GM12891 (cell line): ENCODE measurements at regions not wholly inside any gene's neighbourhood (a gene's known extent, or its start where the extent isn't known, plus 50 kb on each side); places are given as distances from the start of the nearest gene placed in this dataset.
"Not testable (repeated sequence)": the region's sequence is repeated elsewhere in the genome, so short reads cannot be mapped to it uniquely, and the experiment has no call there.

Experiments used
- DNase-seq: peaks from one replicate; pipeline ENCODE4 v3.0.0; 2011; ENCODE audit warnings: low spot score; ENCODE audit not compliant: insufficient read length
- FAIRE-seq: peaks from 2 replicates; lab custom pipeline; 2011; peaks lifted over from hg19 to GRCh38; lab: Jason Lieb, UNC
- PAX5 ChIP-seq: IDR thresholded peaks from 2 replicates; pipeline ENCODE4 v1.6.1; 2011; ENCODE audit warnings: low read length, moderate library complexity, mild to moderate bottlenecking; ENCODE audit not compliant: insufficient read depth, severe bottlenecking
- POLR2A ChIP-seq: IDR thresholded peaks from 2 replicates; pipeline ENCODE4 v1.6.1; 2011; ENCODE audit warnings: low read depth, low read length, control low read depth
- POLR2AphosphoS5 ChIP-seq: IDR thresholded peaks from 2 replicates; pipeline ENCODE4 v1.6.1; 2011; ENCODE audit warnings: low read depth, low read length, control low read depth
- POU2F2 ChIP-seq: IDR thresholded peaks from 2 replicates; pipeline ENCODE4 v1.6.1; 2011; ENCODE audit warnings: low read depth, mild to moderate bottlenecking, control low read depth, low read length, moderate library complexity
- SPI1 ChIP-seq: IDR thresholded peaks from 2 replicates; pipeline ENCODE4 v1.6.1; 2011; ENCODE audit warnings: low read depth, low read length, control low read depth
- TAF1 ChIP-seq: IDR thresholded peaks from 2 replicates; pipeline ENCODE4 v1.6.1; 2011; ENCODE audit warnings: low read depth, low read length, control low read depth

DNA sequence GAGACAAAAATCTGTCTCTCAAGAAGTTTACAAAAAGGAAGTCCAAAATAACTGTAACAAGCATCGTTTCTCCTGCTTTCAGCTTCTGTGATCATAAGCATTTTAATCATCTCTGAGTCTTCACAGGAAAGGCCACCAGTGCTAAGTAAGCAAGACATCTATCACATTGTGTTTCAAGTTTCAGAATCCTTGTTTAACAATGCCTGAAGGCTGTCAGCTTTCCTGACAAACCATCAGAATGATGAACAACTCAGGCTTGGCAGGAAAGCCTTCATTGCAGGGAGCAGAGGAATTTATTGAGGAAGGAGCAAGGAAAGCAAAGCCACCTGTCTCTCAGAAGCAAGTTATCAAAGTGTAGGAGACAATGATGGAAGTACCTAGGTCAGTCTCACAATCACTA lies 143.5 kb upstream of the DAPK1 start:
- TF ChIP-seq POLR2A = no peak
- no peak for TF ChIP-seq POU2F2
- TF ChIP-seq TAF1 = no peak
- no peak for TF ChIP-seq PAX5
- no peak for TF ChIP-seq POLR2AphosphoS5
- no peak for TF ChIP-seq SPI1
- FAIRE-seq = no peak

DNA sequence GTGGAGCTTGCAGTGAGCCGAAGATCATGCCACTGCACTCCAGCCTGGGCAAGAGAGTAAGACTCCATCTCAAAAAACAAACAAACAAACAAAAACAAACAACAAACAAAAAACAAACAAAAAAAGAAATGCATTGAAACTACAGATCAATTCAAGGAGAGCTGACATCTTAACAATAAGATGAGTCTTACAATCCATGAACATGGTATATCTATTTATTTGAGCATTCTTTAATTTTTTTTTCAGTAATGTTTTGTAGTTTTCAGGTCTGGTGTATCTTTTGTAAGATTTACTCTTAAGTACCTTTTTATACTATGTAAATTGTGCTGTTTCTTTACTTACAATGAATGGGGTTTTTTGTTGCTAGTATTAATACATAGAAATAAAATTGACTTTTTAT lies 140.1 kb upstream of the DAPK1 start:
- FAIRE-seq (no peak), DNase-seq (no peak)
- TF ChIP-seq POLR2AphosphoS5 (no peak), POU2F2 (no peak), PAX5 (no peak), TAF1 (no peak), SPI1 (no peak), POLR2A (no peak)

More for the DNA sequence above, 143.5 kb upstream of the DAPK1 start:
- DNase-seq = no peak

DNA sequence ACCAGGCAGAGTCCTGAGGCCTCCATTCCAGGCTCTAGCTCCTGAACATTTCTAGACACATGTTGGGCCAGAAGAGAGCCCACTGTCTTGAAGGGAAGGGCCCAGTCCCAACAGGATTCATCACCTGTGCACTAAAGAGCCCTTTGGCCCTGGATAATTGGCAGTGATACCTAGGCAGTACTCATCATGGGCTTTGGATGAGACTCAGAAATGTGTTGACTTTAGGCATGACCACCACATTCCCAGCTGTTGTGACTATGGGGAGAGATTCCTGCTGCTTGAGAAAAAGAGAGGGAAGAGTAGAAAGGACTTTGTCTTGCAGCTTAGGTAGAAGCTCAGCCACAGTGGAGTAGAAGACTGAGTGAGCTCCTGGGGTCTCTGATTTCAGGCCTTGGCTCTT lies 138.4 kb upstream of the DAPK1 start:
- FAIRE-seq = no peak
- TF ChIP-seq SPI1 (no peak), POU2F2 (no peak), POLR2A (no peak), TAF1 (no peak), POLR2AphosphoS5 (no peak), PAX5 (no peak)
- no peak for DNase-seq

GRCh38 chr9:87359958-87360601 lies 137.6 kb upstream of the DAPK1 start:
- TF ChIP-seq POLR2AphosphoS5 (no peak), POU2F2 (no peak), SPI1 (no peak), TAF1 (no peak), PAX5 (no peak), POLR2A (no peak)
- FAIRE-seq = no peak

DNA sequence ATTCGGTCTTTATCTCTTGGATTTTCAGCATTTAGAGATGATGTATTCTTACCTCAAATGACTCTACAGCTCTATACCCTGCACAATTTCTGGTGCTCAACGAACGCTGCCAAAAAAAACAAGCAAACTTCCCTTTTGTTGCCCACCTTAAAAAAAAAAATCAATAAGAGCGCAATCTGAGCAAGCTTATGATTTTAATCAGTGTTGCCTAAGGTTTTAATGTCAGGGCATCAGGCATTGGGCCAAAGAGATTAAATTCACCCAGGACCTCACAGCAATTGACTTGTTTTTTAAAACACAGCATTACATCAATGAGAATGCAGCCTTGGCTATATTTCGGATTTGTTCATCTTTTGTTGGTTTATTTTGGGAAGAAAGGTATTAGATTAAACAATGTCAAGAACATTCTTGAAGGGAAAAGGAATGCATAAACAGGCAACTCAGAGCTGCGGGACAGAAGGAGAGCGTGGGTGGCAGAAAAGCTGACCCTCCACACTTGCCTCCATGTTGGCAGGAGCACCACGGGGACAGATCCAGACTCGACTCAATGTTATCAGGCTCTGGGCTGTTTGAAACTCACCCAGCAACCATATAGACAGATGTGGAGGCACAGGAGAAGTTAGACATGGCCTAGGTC lies 127.5 kb upstream of the DAPK1 start:
- DNase-seq (no peak), FAIRE-seq (no peak)
- TF ChIP-seq SPI1 (no peak), TAF1 (no peak), POLR2AphosphoS5 (no peak), PAX5 (no peak), POLR2A (no peak), POU2F2 (no peak)

More at GRCh38 chr9:87359958-87360601, 137.6 kb upstream of the DAPK1 start:
- DNase-seq = no peak

GRCh38 chr9:87371795-87372355 lies 125.8 kb upstream of the DAPK1 start:
- TF ChIP-seq POLR2AphosphoS5 (no peak), SPI1 (no peak), PAX5 (no peak), TAF1 (no peak), POLR2A (no peak), POU2F2 (no peak)
- FAIRE-seq = no peak
- DNase-seq = no peak

GRCh38 chr9:87372356-87372851 lies 125.3 kb upstream of the DAPK1 start:
- no peak for FAIRE-seq
- DNase-seq = no peak
- TF ChIP-seq PAX5 (no peak), SPI1 (no peak), POLR2A (no peak), POLR2AphosphoS5 (no peak), TAF1 (no peak), POU2F2 (no peak)

- not testable (repeated sequence) for FAIRE-seq, DNase-seq
These were observed 123.4 kb upstream of the DAPK1 start for GRCh38 chr9:87374023-87374919.

More at GRCh38 chr9:87374023-87374919, 123.4 kb upstream of the DAPK1 start:
- peak; percentile 26; the same call in 1 of the 2 replicates for TF ChIP-seq SPI1
